ENCODE measurements at regions not wholly inside any gene's neighbourhood (a gene's known extent, or its start where the extent isn't known, plus 50 kb on each side); places are given as distances from the start of the nearest gene placed in this dataset.
"Not testable (repeated sequence)": the region's sequence is repeated elsewhere in the genome, so short reads cannot be mapped to it uniquely, and the experiment has no call there.

GRCh38 chrX:26581091-26581490 lies 365.1 kb downstream of the MAGEB5 start:
- no peak for DNase-seq

- no peak for DNase-seq
Measured at GRCh38 chrX:26580021-26580420, 364.1 kb downstream of the MAGEB5 start.

GRCh38 chrX:26574234-26574633 lies 358.3 kb downstream of the MAGEB5 start:
- no peak for DNase-seq

- DNase-seq, result no peak
Measured at GRCh38 chrX:26562156-26562555, 346.2 kb downstream of the MAGEB5 start.

GRCh38 chrX:26559855-26560254 lies 343.9 kb downstream of the MAGEB5 start:
- DNase-seq, result no peak

GRCh38 chrX:26558719-26559386 lies 342.9 kb downstream of the MAGEB5 start:
- DNase-seq, result no peak

- DNase-seq, result no peak
Measured at GRCh38 chrX:26557691-26558321, 341.8 kb downstream of the MAGEB5 start.

GRCh38 chrX:26525768-26526167 lies 309.8 kb downstream of the MAGEB5 start:
- not testable (repeated sequence) for DNase-seq

GRCh38 chrX:26522501-26522900 lies 306.5 kb downstream of the MAGEB5 start:
- no peak for DNase-seq

- DNase-seq, result no peak
Measured at GRCh38 chrX:26511589-26512363, 295.8 kb downstream of the MAGEB5 start.

- no peak for DNase-seq
Measured at GRCh38 chrX:26470941-26471340, 255.0 kb downstream of the MAGEB5 start.

GRCh38 chrX:26466387-26466786 lies 250.4 kb downstream of the MAGEB5 start:
- DNase-seq, result no peak

- no peak for DNase-seq
Measured at GRCh38 chrX:26445288-26445687, 229.3 kb downstream of the MAGEB5 start.

- not testable (repeated sequence) for DNase-seq
Measured at GRCh38 chrX:26444417-26444816, 228.4 kb downstream of the MAGEB5 start.

GRCh38 chrX:26442340-26442739 lies 226.4 kb downstream of the MAGEB5 start:
- DNase-seq, result no peak

- DNase-seq, result no peak
Measured at GRCh38 chrX:26414534-26414933, 198.6 kb downstream of the MAGEB5 start.

GRCh38 chrX:26411045-26411444 lies 195.1 kb downstream of the MAGEB5 start:
- DNase-seq, result no peak

GRCh38 chrX:26409636-26410035 lies 193.7 kb downstream of the MAGEB5 start:
- no peak for DNase-seq

GRCh38 chrX:26387906-26388305 lies 171.9 kb downstream of the MAGEB5 start:
- no peak for DNase-seq

- DNase-seq, result no peak
Measured at GRCh38 chrX:26376037-26376708, 160.2 kb downstream of the MAGEB5 start.

- DNase-seq, result no peak
Measured at GRCh38 chrX:26375346-26375745, 159.4 kb downstream of the MAGEB5 start.

GRCh38 chrX:26373829-26374228 lies 157.9 kb downstream of the MAGEB5 start:
- DNase-seq, result no peak

- DNase-seq, result no peak
Measured at GRCh38 chrX:26352891-26353430, 137.0 kb downstream of the MAGEB5 start.
